HG02852 (cell line): ENCODE measurements at regions not wholly inside any gene's neighbourhood (a gene's known extent, or its start where the extent isn't known, plus 50 kb on each side); places are given as distances from the start of the nearest gene placed in this dataset.
"Not testable (repeated sequence)": the region's sequence is repeated elsewhere in the genome, so short reads cannot be mapped to it uniquely, and the experiment has no call there.

ENCODE experiments used
- ATAC-seq: cut with Tn5 transposase; IDR thresholded peaks from one replicate; pipeline ENCODE4 v1.9.1; 2021; ENCODE audit warnings: mild to moderate bottlenecking, moderate library complexity; ENCODE audit not compliant: unreplicated experiment

DNA sequence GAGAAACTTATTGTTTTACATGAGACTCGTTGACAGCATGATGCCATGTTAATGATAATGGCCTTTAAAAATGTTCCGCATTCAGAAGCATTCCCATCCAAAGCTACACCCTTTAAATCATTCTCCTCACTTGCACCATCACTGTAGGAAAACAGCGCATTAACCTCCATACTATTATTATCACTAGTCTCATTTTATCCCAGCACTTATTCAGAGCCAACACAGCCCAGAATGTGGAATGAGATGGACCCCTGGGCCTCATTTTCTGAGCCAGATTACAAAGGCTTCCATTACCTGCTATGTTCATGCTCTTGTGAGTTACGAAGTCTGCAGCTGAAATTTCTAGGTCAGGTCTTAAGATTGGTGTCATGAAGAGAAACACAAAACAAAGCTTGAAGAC, 159.4 kb downstream of the HS3ST3A1 start:
- no peak for ATAC-seq

DNA sequence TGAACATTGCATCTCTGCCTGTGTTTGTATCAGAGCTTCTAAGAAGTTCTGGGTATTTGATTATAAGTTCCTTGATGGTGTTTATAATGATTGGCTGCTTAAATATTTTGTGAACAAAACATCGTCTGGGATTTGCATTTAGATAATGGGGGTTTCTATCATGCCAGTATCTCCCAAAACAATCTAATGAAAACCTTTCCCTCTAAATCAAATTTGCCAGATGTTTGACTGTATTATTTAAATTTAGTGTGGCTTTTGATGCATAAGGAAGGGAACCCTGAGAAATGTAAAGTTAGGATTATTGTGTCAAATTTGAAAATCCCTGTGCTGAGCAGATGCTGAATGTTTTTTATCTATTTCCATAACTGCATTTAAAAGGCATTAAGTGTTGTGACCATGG, 159.9 kb downstream of the HS3ST3A1 start:
- ATAC-seq: no peak

- ATAC-seq: no peak
Measured at GRCh38 chr17:13437966-13438779, 163.6 kb downstream of the HS3ST3A1 start.

- ATAC-seq: no peak
Measured at GRCh38 chr17:13435230-13435629, 166.5 kb downstream of the HS3ST3A1 start.

- no peak for ATAC-seq
Measured at GRCh38 chr17:13429201-13429600, 172.5 kb downstream of the HS3ST3A1 start.

- ATAC-seq: no peak
Measured at GRCh38 chr17:13428611-13429042, 173.1 kb downstream of the HS3ST3A1 start.

- no peak for ATAC-seq
Measured at GRCh38 chr17:13426991-13427390, 174.7 kb downstream of the HS3ST3A1 start.

- ATAC-seq: no peak
Measured at GRCh38 chr17:13425390-13425789, 176.3 kb downstream of the HS3ST3A1 start.

- ATAC-seq: no peak
Measured at GRCh38 chr17:13421581-13422130, 180.1 kb downstream of the HS3ST3A1 start.

GRCh38 chr17:13420878-13421277, 180.9 kb downstream of the HS3ST3A1 start:
- no peak for ATAC-seq

GRCh38 chr17:13420418-13420826, 181.3 kb downstream of the HS3ST3A1 start:
- no peak for ATAC-seq

GRCh38 chr17:13419676-13420075, 182.1 kb downstream of the HS3ST3A1 start:
- ATAC-seq: no peak

- ATAC-seq: no peak
Measured at GRCh38 chr17:13418891-13419290, 182.8 kb downstream of the HS3ST3A1 start.

- no peak for ATAC-seq
Measured at GRCh38 chr17:13417381-13417950, 184.3 kb downstream of the HS3ST3A1 start.

GRCh38 chr17:13416748-13417363, 184.9 kb downstream of the HS3ST3A1 start:
- no peak for ATAC-seq

DNA sequence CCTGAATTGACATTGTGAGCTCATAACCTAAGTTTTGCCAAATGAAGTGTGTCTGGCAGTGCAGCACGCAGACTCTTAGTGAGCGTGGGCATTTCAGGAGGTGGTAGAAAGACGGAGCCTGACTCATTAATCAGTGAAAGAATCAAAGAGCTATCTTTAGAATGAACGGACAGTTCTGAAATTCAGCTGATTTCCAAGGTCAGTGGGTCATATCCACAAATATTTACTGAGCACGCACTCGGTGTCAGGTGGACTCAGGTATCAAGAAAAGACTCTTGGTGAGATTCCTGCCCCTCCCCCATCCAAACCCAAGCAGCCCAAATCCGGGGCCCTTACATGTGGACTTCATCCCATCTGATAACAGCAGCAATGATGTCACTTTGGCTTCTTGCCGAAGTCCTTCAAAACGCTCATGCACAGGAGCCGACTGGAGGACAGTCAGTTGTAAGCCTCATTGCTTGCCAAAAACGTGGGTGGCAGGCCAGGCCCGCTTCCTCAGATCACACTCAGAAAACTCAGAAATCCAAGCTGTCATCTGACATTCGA, 185.8 kb downstream of the HS3ST3A1 start:
- no peak for ATAC-seq

DNA sequence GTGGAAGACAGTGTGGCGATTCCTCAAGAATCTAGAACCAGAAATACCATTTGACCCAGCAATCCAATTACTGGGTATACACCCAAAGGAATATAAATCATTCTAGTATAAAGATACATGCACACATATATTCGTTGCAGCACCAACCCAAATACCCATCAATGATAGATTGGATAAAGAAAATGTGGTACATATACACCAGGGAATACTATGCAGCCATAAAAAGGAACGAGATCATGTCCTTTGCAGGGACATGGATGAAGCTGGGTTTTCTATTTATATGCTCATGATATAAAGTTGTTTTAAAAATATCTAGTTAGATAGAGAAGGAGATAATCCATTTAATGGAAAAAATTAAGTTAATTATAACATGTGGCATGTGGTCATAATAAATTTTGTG, 186.5 kb downstream of the HS3ST3A1 start:
- ATAC-seq: not testable (repeated sequence)

GRCh38 chr17:13413001-13413400, 188.7 kb downstream of the HS3ST3A1 start:
- ATAC-seq: no peak

GRCh38 chr17:13410874-13411273, 190.9 kb downstream of the HS3ST3A1 start:
- ATAC-seq: no peak

GRCh38 chr17:13410214-13410613, 191.5 kb downstream of the HS3ST3A1 start:
- no peak for ATAC-seq

DNA sequence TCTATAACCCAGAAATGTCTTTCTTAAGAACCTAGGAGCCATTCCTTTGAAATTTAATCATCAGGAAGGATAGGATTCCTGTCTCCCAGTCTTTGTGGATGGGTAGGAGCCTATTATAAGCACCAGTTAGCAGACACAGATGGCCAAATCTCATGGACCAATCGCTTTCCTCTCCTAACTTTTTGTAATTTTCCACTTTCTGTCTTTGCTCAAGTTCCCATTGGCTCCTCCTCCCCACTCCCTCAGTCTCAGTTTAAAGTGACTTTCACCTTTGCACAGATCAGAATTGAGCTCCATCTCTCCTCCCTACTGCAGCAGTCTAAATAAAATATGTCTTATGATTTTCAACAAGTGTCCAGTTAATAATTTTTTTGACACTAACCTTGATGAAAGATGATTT, 192.3 kb downstream of the HS3ST3A1 start:
- no peak for ATAC-seq
